Panc1 (cell line): ENCODE measurements at regions not wholly inside any gene's neighbourhood (a gene's known extent, or its start where the extent isn't known, plus 50 kb on each side); places are given as distances from the start of the nearest gene placed in this dataset.
"Not testable (repeated sequence)": the region's sequence is repeated elsewhere in the genome, so short reads cannot be mapped to it uniquely, and the experiment has no call there.

Experiments
- ATAC-seq: fragments of 200-7000 bp; cut with Tn5 transposase; 2 replicates; pipeline ENCODE4 v1.9.1; 2020; ENCODE audit warnings: mild to moderate bottlenecking, moderate library complexity
- BruUV-seq: library from RNA; stranded (reverse); fragments of 400-500 nt; replicated peaks from 2 replicates; lab custom pipeline; 2021; lab: Mats Ljungman, UMichigan
- CTCF ChIA-PET: fragments of 300-600 bp; sonication (Branson Sonifier 250); formaldehyde crosslinking; loops from one replicate; lab custom pipeline; 2022; ENCODE audit warnings: antibody characterized with exemption; lab: Charles Lee
- POLR2A ChIA-PET: fragments of 300-600 bp; sonication (Branson Sonifier 250); formaldehyde crosslinking; loops from one replicate; lab custom pipeline; 2022; ENCODE audit warnings: antibody characterized with exemption; lab: Charles Lee
- DNase-seq: peaks from one replicate; pipeline ENCODE4 v3.0.0-alpha.2; 2010; ENCODE audit warnings: low read depth, low spot score
- H3K27ac ChIP-seq: 2 replicates; pipeline ENCODE4 v1.5.1; 2011; ENCODE audit warnings: mild to moderate bottlenecking, low read length, inconsistent platforms
- H3K27me3 ChIP-seq: fragments of 200-500 bp; sonication (Bioruptor generic); 2 replicates; pipeline ENCODE4 v1.6.0; 2014; ENCODE audit warnings: low read length, inconsistent platforms; ENCODE audit not compliant: control insufficient read depth, insufficient read depth
- H3K36me3 ChIP-seq: fragments of 200-500 bp; sonication (Bioruptor generic); 2 replicates; pipeline ENCODE4 v1.5.1; 2014; ENCODE audit warnings: inconsistent platforms, mild to moderate bottlenecking, low read length, moderate library complexity; ENCODE audit not compliant: control insufficient read depth, insufficient read depth
- H3K4me1 ChIP-seq: 2 replicates; pipeline ENCODE4 v1.5.1; 2011; ENCODE audit warnings: inconsistent platforms, mild to moderate bottlenecking, low read length, moderate library complexity; ENCODE audit not compliant: control insufficient read depth, insufficient read depth
- H3K4me3 ChIP-seq, 2 experiments: 2 replicates each; pipeline ENCODE4 v1.5.1; 2011 to 2012; ENCODE audit warnings: low read depth in 2 of 2, low read length in 2 of 2, mild to moderate bottlenecking in 2 of 2, inconsistent platforms in 1 of 2, moderate library complexity in 1 of 2
- H3K9me3 ChIP-seq: fragments of 200-500 bp; sonication (Bioruptor generic); 2 replicates; pipeline ENCODE4 v1.5.1; 2014; ENCODE audit warnings: low read depth, mild to moderate bottlenecking, inconsistent platforms, low read length, moderate library complexity; ENCODE audit not compliant: control insufficient read depth, insufficient read depth
- CTCF ChIP-seq: fragments of 450-650 bp; IDR thresholded peaks from 2 replicates; pipeline ENCODE4 v1.5.1; 2017; ENCODE audit warnings: mild to moderate bottlenecking
- POLR2AphosphoS5 ChIP-seq: IDR thresholded peaks from 2 replicates; pipeline ENCODE4 v1.6.1; 2012; ENCODE audit warnings: mild to moderate bottlenecking, low read depth, low read length, moderate library complexity
- REST ChIP-seq, 2 experiments: IDR thresholded peaks; 2 replicates each; pipeline ENCODE4 v1.6.1; 2011 to 2012; ENCODE audit warnings: low read depth in 2 of 2, control low read depth in 1 of 2, low read length in 1 of 2, mild to moderate bottlenecking in 1 of 2, moderate library complexity in 1 of 2; ENCODE audit not compliant: insufficient read depth in 1 of 2
- SIN3A ChIP-seq: IDR thresholded peaks from 2 replicates; pipeline ENCODE4 v1.6.1; 2012; ENCODE audit warnings: low read depth, mild to moderate bottlenecking, low read length, moderate library complexity, borderline replicate concordance; ENCODE audit not compliant: insufficient read depth
- TCF7L2 ChIP-seq: IDR thresholded peaks from 2 replicates; pipeline ENCODE4 v1.6.1; 2011; ENCODE audit warnings: mild to moderate bottlenecking, low read depth, low read length, inconsistent platforms
- in situ Hi-C: cut with HindIII; loops from 2 replicates; pipeline ENCODE4 v1.10.0; 2016; ENCODE audit warnings: low sequenced_read_pairs, low pct_unique_long_range_greater_than_20kb
- intact Hi-C: fragments of 100-400 bp; cut with micrococcal nuclease; formaldehyde crosslinking; loops from one replicate; pipeline ENCODE4 v1.10.0; 2022; ENCODE audit not compliant: unreplicated experiment

- no TSS peak for BruUV-seq
- TF ChIP-seq REST (IDR thresholded peaks at IDR 0.05; ENCODE audit: insufficient read depth in 1 of 2, low read depth in 2 of 2, low read length in 1 of 2) = no peak
- TF ChIP-seq POLR2AphosphoS5 = no peak
- no peak for TF ChIP-seq TCF7L2
- TF ChIP-seq SIN3A = no peak
- TF ChIP-seq CTCF = no peak
- ATAC-seq = no peak
- intact Hi-C loops (no loop called here), in situ Hi-C loops (no loop called here)
- Histone ChIP-seq H3K4me1 (no peaks in the 10 kb centered on the region), H3K36me3 (no peaks in the 10 kb centered on the region), H3K4me3 (no peak overlapping the region), H3K27me3 (no peaks in the 10 kb centered on the region; the same call in 1 of the 2 replicates), H3K27ac (no peak overlapping the region), H3K9me3 (no peaks in the 10 kb centered on the region)
- ChIA-PET POLR2A (no interaction called here), CTCF (no interaction called here)
- DNase-seq = no peak
Observed at GRCh38 chr20:4626228-4626627, 60.0 kb upstream of the PRNP start.

- Histone ChIP-seq H3K27me3 (no peaks in the 10 kb centered on the region; the same call in 1 of the 2 replicates), H3K36me3 (no peaks in the 10 kb centered on the region), H3K4me1 (no peaks in the 10 kb centered on the region), H3K27ac (no peak overlapping the region), H3K9me3 (no peaks in the 10 kb centered on the region), H3K4me3 (no peak overlapping the region)
- in situ Hi-C loops = no loop called here
- CTCF ChIA-PET = no interaction called here
- no peak for DNase-seq
- TF ChIP-seq SIN3A = no peak
- no peak for TF ChIP-seq REST (IDR thresholded peaks at IDR 0.05; ENCODE audit: insufficient read depth in 1 of 2, low read depth in 2 of 2, low read length in 1 of 2)
- TF ChIP-seq CTCF = no peak
- TF ChIP-seq TCF7L2 = no peak
- no peak for TF ChIP-seq POLR2AphosphoS5
- no TSS peak for BruUV-seq
- POLR2A ChIA-PET = no interaction called here
- intact Hi-C loops = no loop called here
- no peak for ATAC-seq
Observed at GRCh38 chr20:4625687-4626086, 60.6 kb upstream of the PRNP start.

GRCh38 chr20:4624675-4625336 lies 61.5 kb upstream of the PRNP start:
- H3K4me1 ChIP-seq, in situ Hi-C loops: not testable (repeated sequence)

More at GRCh38 chr20:4624675-4625336, 61.5 kb upstream of the PRNP start:
- H3K4me3 ChIP-seq, H3K36me3 ChIP-seq, ATAC-seq, H3K27ac ChIP-seq, POLR2A ChIA-PET, DNase-seq, H3K27me3 ChIP-seq, BruUV-seq, H3K9me3 ChIP-seq, intact Hi-C loops: not testable (repeated sequence)
- CTCF ChIA-PET = interaction anchor here (0.7 kb wide), 1 partner anchor 330 kb away, joined by 4 read pairs; no protein-coding TSS in a partner anchor
